NB4 (cell line): ENCODE measurements at regions not wholly inside any gene's neighbourhood (a gene's known extent, or its start where the extent isn't known, plus 50 kb on each side); places are given as distances from the start of the nearest gene placed in this dataset.

ENCODE experiments used
- MYC ChIP-seq: IDR thresholded peaks from 2 replicates; pipeline ENCODE4 v1.6.1; 2011; ENCODE audit warnings: low read depth, low read length
- POLR2A ChIP-seq: IDR thresholded peaks from 2 replicates; pipeline ENCODE4 v1.6.1; 2011; ENCODE audit warnings: mild to moderate bottlenecking; ENCODE audit not compliant: insufficient read length; ENCODE audit errors: extremely low read depth
- TF ChIP-seq, protein P1 (sequence below): IDR thresholded peaks from one replicate; pipeline ENCODE4 v1.5.1; 2012; ENCODE audit warnings: low read depth, low read length

DNA sequence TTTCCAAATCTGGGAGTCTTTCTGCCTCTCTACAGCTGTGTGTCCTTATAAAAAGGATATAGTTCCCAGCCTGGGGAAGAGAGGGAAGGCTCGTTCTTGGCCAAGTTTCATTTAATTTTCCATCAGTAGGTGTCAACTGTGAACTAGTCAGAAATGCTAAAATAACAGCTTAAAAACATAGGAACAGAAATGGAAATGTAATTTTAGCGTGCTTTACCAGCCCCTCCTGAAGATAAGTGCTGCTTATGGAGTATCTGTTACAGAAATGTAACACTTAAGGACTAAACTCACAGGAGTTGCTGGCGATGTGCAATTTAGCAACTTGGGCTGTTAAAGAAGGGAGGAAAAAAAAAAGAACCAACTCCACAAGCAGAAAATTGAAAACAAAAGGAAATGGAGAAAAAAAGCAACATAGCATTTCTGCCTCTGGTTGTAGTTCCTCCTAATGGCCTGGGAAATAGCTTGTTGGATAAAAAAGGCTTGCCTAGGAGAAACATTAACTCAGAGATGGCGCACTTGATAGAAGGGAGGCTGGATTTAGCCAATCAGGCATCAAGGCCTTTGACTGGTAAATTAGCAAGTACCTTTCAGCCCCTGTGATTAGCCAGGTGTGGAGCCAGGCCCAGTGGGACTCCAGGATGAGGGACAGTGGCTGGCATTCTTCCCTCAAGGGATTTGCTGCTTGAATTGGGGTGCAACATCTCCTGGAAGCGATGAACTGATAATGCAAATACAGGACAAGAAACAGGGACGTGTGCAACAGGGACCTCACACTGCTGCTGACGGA is 84.3 kb downstream of the RPLP1 start:
- TF ChIP-seq, protein P1, sequence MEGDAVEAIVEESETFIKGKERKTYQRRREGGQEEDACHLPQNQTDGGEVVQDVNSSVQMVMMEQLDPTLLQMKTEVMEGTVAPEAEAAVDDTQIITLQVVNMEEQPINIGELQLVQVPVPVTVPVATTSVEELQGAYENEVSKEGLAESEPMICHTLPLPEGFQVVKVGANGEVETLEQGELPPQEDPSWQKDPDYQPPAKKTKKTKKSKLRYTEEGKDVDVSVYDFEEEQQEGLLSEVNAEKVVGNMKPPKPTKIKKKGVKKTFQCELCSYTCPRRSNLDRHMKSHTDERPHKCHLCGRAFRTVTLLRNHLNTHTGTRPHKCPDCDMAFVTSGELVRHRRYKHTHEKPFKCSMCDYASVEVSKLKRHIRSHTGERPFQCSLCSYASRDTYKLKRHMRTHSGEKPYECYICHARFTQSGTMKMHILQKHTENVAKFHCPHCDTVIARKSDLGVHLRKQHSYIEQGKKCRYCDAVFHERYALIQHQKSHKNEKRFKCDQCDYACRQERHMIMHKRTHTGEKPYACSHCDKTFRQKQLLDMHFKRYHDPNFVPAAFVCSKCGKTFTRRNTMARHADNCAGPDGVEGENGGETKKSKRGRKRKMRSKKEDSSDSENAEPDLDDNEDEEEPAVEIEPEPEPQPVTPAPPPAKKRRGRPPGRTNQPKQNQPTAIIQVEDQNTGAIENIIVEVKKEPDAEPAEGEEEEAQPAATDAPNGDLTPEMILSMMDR: no peak
- TF ChIP-seq POLR2A (no peak), MYC (no peak)
